Effector memory CD4-positive, alpha-beta T cell (primary cell): ENCODE measurements at regions not wholly inside any gene's neighbourhood (a gene's known extent, or its start where the extent isn't known, plus 50 kb on each side); places are given as distances from the start of the nearest gene placed in this dataset.

Source experiments
- DNase-seq, 3 donors: peaks; one replicate each; pipeline ENCODE4 v3.0.0-alpha.2; 2020
- H3K27ac ChIP-seq: 2 replicates; pipeline ENCODE4 v1.7.0; 2013; ENCODE audit warnings: mild to moderate bottlenecking, low read length, moderate library complexity; ENCODE audit not compliant: insufficient read depth, poor library complexity, severe bottlenecking
- H3K27me3 ChIP-seq: replicated peaks from 2 replicates; pipeline ENCODE4 v1.7.0; 2013; ENCODE audit warnings: mild to moderate bottlenecking, low read length; ENCODE audit not compliant: insufficient read depth, control insufficient read depth, poor library complexity, severe bottlenecking
- H3K36me3 ChIP-seq: 2 replicates; pipeline ENCODE4 v1.7.0; 2013; ENCODE audit warnings: mild to moderate bottlenecking, low read length, moderate library complexity; ENCODE audit not compliant: control insufficient read depth, insufficient read depth
- H3K4me1 ChIP-seq: 2 replicates; pipeline ENCODE4 v1.7.0; 2013; ENCODE audit warnings: low read length, mild to moderate bottlenecking; ENCODE audit not compliant: control insufficient read depth, insufficient read depth, poor library complexity, severe bottlenecking
- H3K4me3 ChIP-seq: 2 replicates; pipeline ENCODE4 v1.7.0; 2013; ENCODE audit warnings: low read length, low read depth, mild to moderate bottlenecking; ENCODE audit not compliant: insufficient read depth, poor library complexity, severe bottlenecking
- H3K9me3 ChIP-seq: 2 replicates; pipeline ENCODE4 v1.7.0; 2013; ENCODE audit warnings: mild to moderate bottlenecking, low read length, moderate library complexity; ENCODE audit not compliant: control insufficient read depth

- H3K27me3 ChIP-seq, result no peaks in the 10 kb centered on the region
- no peak for DNase-seq
- no peaks in the 10 kb centered on the region for H3K9me3 ChIP-seq
- H3K27ac ChIP-seq, result no peak overlapping the region
- no peaks in the 10 kb centered on the region for H3K4me1 ChIP-seq
- no peak overlapping the region for H3K4me3 ChIP-seq
- H3K36me3 ChIP-seq, result no peaks in the 10 kb centered on the region
Measured at GRCh38 chr3:22262386-22262785, 511.4 kb upstream of the ZNF385D start.

GRCh38 chr3:22263042-22263441 is 512.0 kb upstream of the ZNF385D start:
- Histone ChIP-seq H3K27me3 (no peaks in the 10 kb centered on the region), H3K9me3 (no peaks in the 10 kb centered on the region), H3K36me3 (no peaks in the 10 kb centered on the region), H3K4me3 (no peak overlapping the region), H3K4me1 (no peaks in the 10 kb centered on the region), H3K27ac (no peak overlapping the region)
- no peak for DNase-seq

- H3K36me3 ChIP-seq, result no peaks in the 10 kb centered on the region
- H3K27me3 ChIP-seq, result no peaks in the 10 kb centered on the region
- H3K9me3 ChIP-seq, result no peaks in the 10 kb centered on the region
- no peaks in the 10 kb centered on the region for H3K4me1 ChIP-seq
- no peak overlapping the region for H3K4me3 ChIP-seq
- DNase-seq, result no peak
- no peak overlapping the region for H3K27ac ChIP-seq
Measured at GRCh38 chr3:22265403-22265802, 514.4 kb upstream of the ZNF385D start.

GRCh38 chr3:22269831-22270230 is 518.8 kb upstream of the ZNF385D start:
- H3K4me3 ChIP-seq, result no peak overlapping the region
- DNase-seq, result no peak

GRCh38 chr3:22276351-22276750 is 525.3 kb upstream of the ZNF385D start:
- Histone ChIP-seq H3K27ac (no peak overlapping the region), H3K4me1 (no peaks in the 10 kb centered on the region), H3K27me3 (no peaks in the 10 kb centered on the region), H3K4me3 (no peak overlapping the region), H3K9me3 (no peaks in the 10 kb centered on the region), H3K36me3 (no peaks in the 10 kb centered on the region)
- no peak for DNase-seq

More at GRCh38 chr3:22269831-22270230, 518.8 kb upstream of the ZNF385D start:
- Histone ChIP-seq H3K27ac (no peak overlapping the region), H3K27me3 (no peaks in the 10 kb centered on the region), H3K4me1 (no peaks in the 10 kb centered on the region), H3K9me3 (no peaks in the 10 kb centered on the region), H3K36me3 (no peaks in the 10 kb centered on the region)

GRCh38 chr3:22284559-22284958 is 533.5 kb upstream of the ZNF385D start:
- no peak for DNase-seq
- no peaks in the 10 kb centered on the region for H3K4me1 ChIP-seq
- H3K36me3 ChIP-seq, result no peaks in the 10 kb centered on the region
- no peak overlapping the region for H3K4me3 ChIP-seq
- H3K9me3 ChIP-seq, result no peaks in the 10 kb centered on the region
- no peak overlapping the region for H3K27ac ChIP-seq
- H3K27me3 ChIP-seq, result no peaks in the 10 kb centered on the region

GRCh38 chr3:22288756-22289155 is 537.7 kb upstream of the ZNF385D start:
- no peak for DNase-seq
- Histone ChIP-seq H3K4me3 (no peak overlapping the region), H3K27ac (no peak overlapping the region), H3K9me3 (no peaks in the 10 kb centered on the region), H3K4me1 (no peaks in the 10 kb centered on the region), H3K27me3 (no peaks in the 10 kb centered on the region), H3K36me3 (no peaks in the 10 kb centered on the region)

- Histone ChIP-seq H3K9me3 (no peaks in the 10 kb centered on the region), H3K4me1 (no peaks in the 10 kb centered on the region), H3K36me3 (no peaks in the 10 kb centered on the region), H3K27ac (no peak overlapping the region), H3K4me3 (no peak overlapping the region), H3K27me3 (no peaks in the 10 kb centered on the region)
- no peak for DNase-seq
Measured at GRCh38 chr3:22292681-22293080, 541.7 kb upstream of the ZNF385D start.

GRCh38 chr3:22296601-22297000 is 545.6 kb upstream of the ZNF385D start:
- Histone ChIP-seq H3K4me1 (no peaks in the 10 kb centered on the region), H3K9me3 (no peaks in the 10 kb centered on the region), H3K27me3 (no peaks in the 10 kb centered on the region), H3K27ac (no peak overlapping the region), H3K4me3 (no peak overlapping the region), H3K36me3 (no peaks in the 10 kb centered on the region)
- DNase-seq, result no peak

- no peaks in the 10 kb centered on the region for H3K9me3 ChIP-seq
- H3K4me3 ChIP-seq, result no peak overlapping the region
- DNase-seq, result no peak
- H3K36me3 ChIP-seq, result no peaks in the 10 kb centered on the region
- H3K27me3 ChIP-seq, result no peaks in the 10 kb centered on the region
- H3K27ac ChIP-seq, result no peak overlapping the region
- H3K4me1 ChIP-seq, result no peaks in the 10 kb centered on the region
Measured at GRCh38 chr3:22297436-22297835, 546.4 kb upstream of the ZNF385D start.

- H3K4me1 ChIP-seq, result no peaks in the 10 kb centered on the region
- H3K27ac ChIP-seq, result no peak overlapping the region
- no peak overlapping the region for H3K4me3 ChIP-seq
- H3K9me3 ChIP-seq, result no peaks in the 10 kb centered on the region
- H3K36me3 ChIP-seq, result no peaks in the 10 kb centered on the region
- no peaks in the 10 kb centered on the region for H3K27me3 ChIP-seq
- DNase-seq, result no peak
Measured at GRCh38 chr3:22306454-22306853, 555.4 kb upstream of the ZNF385D start.
